GM12873 (cell line): ENCODE measurements at regions not wholly inside any gene's neighbourhood (a gene's known extent, or its start where the extent isn't known, plus 50 kb on each side); places are given as distances from the start of the nearest gene placed in this dataset.

ENCODE experiments used
- TF ChIP-seq, protein P1 (sequence below): IDR thresholded peaks from 2 replicates; pipeline ENCODE4 v1.5.1; 2012; ENCODE audit warnings: low read depth, mild to moderate bottlenecking, moderate library complexity, low read length, control low read depth; ENCODE audit not compliant: insufficient read depth; ENCODE audit errors: missing control alignments

DNA sequence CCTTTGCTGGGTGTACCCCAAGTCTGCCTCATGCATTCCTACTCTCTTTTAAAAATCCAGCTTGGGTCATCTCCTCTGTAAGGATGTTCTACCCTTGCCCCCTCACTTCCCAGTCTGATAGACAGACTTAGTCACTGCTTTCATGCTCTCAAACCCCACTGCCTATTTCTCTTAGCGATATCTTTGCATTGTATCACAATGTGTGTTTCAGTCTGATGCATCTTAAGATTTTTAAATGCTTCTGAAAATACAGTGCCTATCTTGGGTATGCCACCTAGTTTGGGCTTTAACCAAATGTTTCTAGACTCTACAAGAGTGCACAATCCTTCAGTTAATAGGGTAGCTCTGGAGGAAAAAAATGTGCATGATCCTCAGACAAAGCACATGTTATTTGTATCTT lies 97.8 kb downstream of the SNX18 start:
- TF ChIP-seq, protein P1, sequence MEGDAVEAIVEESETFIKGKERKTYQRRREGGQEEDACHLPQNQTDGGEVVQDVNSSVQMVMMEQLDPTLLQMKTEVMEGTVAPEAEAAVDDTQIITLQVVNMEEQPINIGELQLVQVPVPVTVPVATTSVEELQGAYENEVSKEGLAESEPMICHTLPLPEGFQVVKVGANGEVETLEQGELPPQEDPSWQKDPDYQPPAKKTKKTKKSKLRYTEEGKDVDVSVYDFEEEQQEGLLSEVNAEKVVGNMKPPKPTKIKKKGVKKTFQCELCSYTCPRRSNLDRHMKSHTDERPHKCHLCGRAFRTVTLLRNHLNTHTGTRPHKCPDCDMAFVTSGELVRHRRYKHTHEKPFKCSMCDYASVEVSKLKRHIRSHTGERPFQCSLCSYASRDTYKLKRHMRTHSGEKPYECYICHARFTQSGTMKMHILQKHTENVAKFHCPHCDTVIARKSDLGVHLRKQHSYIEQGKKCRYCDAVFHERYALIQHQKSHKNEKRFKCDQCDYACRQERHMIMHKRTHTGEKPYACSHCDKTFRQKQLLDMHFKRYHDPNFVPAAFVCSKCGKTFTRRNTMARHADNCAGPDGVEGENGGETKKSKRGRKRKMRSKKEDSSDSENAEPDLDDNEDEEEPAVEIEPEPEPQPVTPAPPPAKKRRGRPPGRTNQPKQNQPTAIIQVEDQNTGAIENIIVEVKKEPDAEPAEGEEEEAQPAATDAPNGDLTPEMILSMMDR, result no peak

- TF ChIP-seq, protein P1, result no peak
These were observed 95.2 kb downstream of the SNX18 start for GRCh38 chr5:54612711-54613110.

DNA sequence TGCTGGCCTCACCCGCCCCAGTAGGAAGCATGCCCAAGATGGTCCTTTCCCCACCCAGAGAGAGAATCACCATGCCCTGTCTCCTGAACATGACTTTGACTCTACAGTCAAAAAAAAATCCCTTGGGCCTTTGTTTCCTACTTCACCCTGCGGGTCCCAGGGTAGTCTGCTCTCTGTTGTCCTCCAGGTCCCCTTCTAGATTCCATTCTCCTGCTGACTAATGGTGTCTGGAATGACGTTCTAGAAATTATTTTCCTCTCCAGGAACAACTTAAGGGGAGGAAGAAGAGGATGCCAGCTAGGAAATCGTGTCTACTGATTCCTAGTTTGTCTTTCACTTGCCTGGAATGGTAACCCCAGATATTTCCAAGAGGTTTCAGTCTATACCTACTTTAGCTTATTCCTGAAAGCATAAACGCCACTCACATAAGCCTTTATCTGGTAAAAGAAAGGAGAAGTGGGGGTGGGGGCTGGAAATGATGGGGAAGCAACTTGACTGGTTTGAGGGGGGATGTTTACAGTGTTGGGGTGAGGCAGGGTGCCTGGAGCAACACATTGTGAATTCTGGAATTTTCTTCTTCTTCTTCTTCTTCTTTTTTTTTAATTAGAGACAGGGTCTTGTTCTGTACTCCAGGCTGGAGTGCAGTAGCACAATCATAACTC lies 93.9 kb downstream of the SNX18 start:
- TF ChIP-seq, protein P1, result no peak

- TF ChIP-seq, protein P1, result no peak
These were observed 92.8 kb downstream of the SNX18 start for GRCh38 chr5:54610197-54610944.

- TF ChIP-seq, protein P1, result no peak
These were observed 91.0 kb downstream of the SNX18 start for GRCh38 chr5:54608423-54609085.

DNA sequence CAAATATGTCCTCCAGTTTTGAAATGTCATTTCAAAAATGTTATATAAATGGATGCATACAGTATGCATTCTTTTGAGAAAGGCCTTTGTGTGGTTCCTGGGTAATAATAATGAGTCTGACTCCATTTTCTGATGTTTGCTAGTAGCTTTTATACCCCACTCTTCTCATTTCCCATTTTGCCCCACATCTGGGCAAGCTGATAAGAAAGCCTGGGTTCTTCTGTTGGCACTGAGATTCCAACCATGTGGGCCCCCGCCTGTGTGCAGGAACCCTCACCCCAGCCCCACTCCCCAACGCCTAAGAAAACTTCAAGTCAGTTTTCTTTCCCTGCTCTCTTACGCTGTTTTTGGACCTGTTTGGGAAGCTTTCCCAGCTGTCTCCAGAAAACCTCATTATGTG lies 89.4 kb downstream of the SNX18 start:
- TF ChIP-seq, protein P1, result no peak

DNA sequence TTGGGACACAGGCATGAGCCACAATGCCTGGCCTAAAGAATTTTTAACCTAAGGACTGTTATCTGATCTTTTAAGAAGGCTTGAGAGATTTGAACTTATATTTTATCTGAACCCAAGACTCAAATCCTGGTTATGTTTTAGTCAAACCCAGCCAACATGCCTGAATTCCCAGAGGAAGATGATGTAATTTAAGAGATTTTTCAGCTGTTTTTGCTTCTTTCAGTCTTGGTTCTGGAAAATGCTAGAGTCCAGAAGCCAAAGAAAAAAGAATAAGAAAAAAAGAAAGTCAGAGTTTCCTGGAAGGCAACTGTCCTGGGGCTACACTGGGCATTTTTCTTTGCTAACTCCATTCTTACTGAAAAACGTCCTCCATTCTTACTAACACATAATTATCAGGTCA lies 85.8 kb downstream of the SNX18 start:
- TF ChIP-seq, protein P1, result no peak
